SJSA1 (cell line): ENCODE measurements at regions not wholly inside any gene's neighbourhood (a gene's known extent, or its start where the extent isn't known, plus 50 kb on each side); places are given as distances from the start of the nearest gene placed in this dataset.
"Not testable (repeated sequence)": the region's sequence is repeated elsewhere in the genome, so short reads cannot be mapped to it uniquely, and the experiment has no call there.

Experiments used
- DNase-seq, 2 experiments: peaks; one replicate each; pipeline ENCODE4 v3.0.0-alpha.2; 2015 to 2020; ENCODE audit warnings: low spot score in 2 of 2, low read depth in 1 of 2
- H3K27ac ChIP-seq: fragments of 250-450 bp; sonication (Bioruptor Pico); 2 replicates; pipeline ENCODE4 v1.5.1; 2020; ENCODE audit warnings: mild to moderate bottlenecking, moderate library complexity
- H3K27me3 ChIP-seq: fragments of 250-450 bp; sonication (Bioruptor Pico); replicated peaks from 2 replicates; pipeline ENCODE4 v1.5.1; 2020; ENCODE audit warnings: mild to moderate bottlenecking, moderate library complexity
- H3K36me3 ChIP-seq: fragments of 250-450 bp; sonication (Bioruptor Pico); 2 replicates; pipeline ENCODE4 v1.5.1; 2020; ENCODE audit warnings: mild to moderate bottlenecking
- H3K4me1 ChIP-seq: fragments of 250-450 bp; sonication (Bioruptor Pico); replicated peaks from 2 replicates; pipeline ENCODE4 v1.6.1; 2021; ENCODE audit warnings: mild to moderate bottlenecking
- H3K4me3 ChIP-seq: fragments of 250-450 bp; sonication (Bioruptor Pico); 2 replicates; pipeline ENCODE4 v1.5.1; 2020; ENCODE audit warnings: mild to moderate bottlenecking
- H3K9me3 ChIP-seq: fragments of 250-450 bp; sonication (Bioruptor Pico); replicated peaks from 2 replicates; pipeline ENCODE4 v1.5.1; 2020; ENCODE audit warnings: mild to moderate bottlenecking

- Histone ChIP-seq H3K9me3 (no peaks in the 10 kb centered on the region), H3K36me3 (no peaks in the 10 kb centered on the region), H3K4me1 (no peaks in the 10 kb centered on the region), H3K4me3 (no peak overlapping the region), H3K27ac (no peak overlapping the region), H3K27me3 (no peaks in the 10 kb centered on the region)
- DNase-seq: no peak
These were observed 127.0 kb upstream of the CASK start for GRCh38 chrX:42050345-42050744.

GRCh38 chrX:42047886-42048285, 124.5 kb upstream of the CASK start:
- DNase-seq: no peak
- H3K4me3 ChIP-seq: no peak overlapping the region
- no peaks in the 10 kb centered on the region for H3K9me3 ChIP-seq
- no peaks in the 10 kb centered on the region for H3K36me3 ChIP-seq
- H3K27ac ChIP-seq: no peak overlapping the region
- H3K27me3 ChIP-seq: no peaks in the 10 kb centered on the region
- no peaks in the 10 kb centered on the region for H3K4me1 ChIP-seq

GRCh38 chrX:42028109-42028508, 104.8 kb upstream of the CASK start:
- H3K9me3 ChIP-seq: no peaks in the 10 kb centered on the region
- no peaks in the 10 kb centered on the region for H3K4me1 ChIP-seq
- H3K27me3 ChIP-seq: no peaks in the 10 kb centered on the region
- DNase-seq: no peak
- no peaks in the 10 kb centered on the region for H3K36me3 ChIP-seq
- no peak overlapping the region for H3K4me3 ChIP-seq
- H3K27ac ChIP-seq: no peak overlapping the region

GRCh38 chrX:42027367-42028000, 104.1 kb upstream of the CASK start:
- H3K36me3 ChIP-seq: no peaks in the 10 kb centered on the region
- DNase-seq: no peak
- H3K4me1 ChIP-seq: no peaks in the 10 kb centered on the region
- H3K4me3 ChIP-seq: no peak overlapping the region
- no peaks in the 10 kb centered on the region for H3K9me3 ChIP-seq
- no peaks in the 10 kb centered on the region for H3K27me3 ChIP-seq
- H3K27ac ChIP-seq: no peak overlapping the region

- no peaks in the 10 kb centered on the region for H3K27me3 ChIP-seq
These were observed 102.5 kb upstream of the CASK start for GRCh38 chrX:42025861-42026260.

GRCh38 chrX:42023122-42023521, 99.8 kb upstream of the CASK start:
- no peaks in the 10 kb centered on the region for H3K27me3 ChIP-seq
- no peak overlapping the region for H3K4me3 ChIP-seq
- DNase-seq: no peak
- no peaks in the 10 kb centered on the region for H3K36me3 ChIP-seq
- no peaks in the 10 kb centered on the region for H3K9me3 ChIP-seq
- H3K4me1 ChIP-seq: no peaks in the 10 kb centered on the region
- no peak overlapping the region for H3K27ac ChIP-seq

More at GRCh38 chrX:42025861-42026260, 102.5 kb upstream of the CASK start:
- Histone ChIP-seq H3K36me3 (no peaks in the 10 kb centered on the region), H3K4me3 (no peak overlapping the region), H3K27ac (no peak overlapping the region), H3K4me1 (no peaks in the 10 kb centered on the region), H3K9me3 (no peaks in the 10 kb centered on the region)
- DNase-seq: no peak

- Histone ChIP-seq H3K4me1 (no peaks in the 10 kb centered on the region), H3K36me3 (no peaks in the 10 kb centered on the region), H3K27me3 (no peaks in the 10 kb centered on the region), H3K27ac (no peak overlapping the region), H3K9me3 (no peaks in the 10 kb centered on the region), H3K4me3 (no peak overlapping the region)
- no peak for DNase-seq
These were observed 98.8 kb upstream of the CASK start for GRCh38 chrX:42022158-42022557.

GRCh38 chrX:42021058-42021457, 97.7 kb upstream of the CASK start:
- no peaks in the 10 kb centered on the region for H3K36me3 ChIP-seq
- DNase-seq: no peak
- no peak overlapping the region for H3K4me3 ChIP-seq
- H3K4me1 ChIP-seq: no peaks in the 10 kb centered on the region
- no peaks in the 10 kb centered on the region for H3K27me3 ChIP-seq
- H3K27ac ChIP-seq: no peak overlapping the region
- no peaks in the 10 kb centered on the region for H3K9me3 ChIP-seq

GRCh38 chrX:42020225-42020624, 96.9 kb upstream of the CASK start:
- no peak for DNase-seq
- Histone ChIP-seq H3K27me3 (no peaks in the 10 kb centered on the region), H3K4me1 (no peaks in the 10 kb centered on the region), H3K9me3 (no peaks in the 10 kb centered on the region), H3K27ac (no peak overlapping the region), H3K36me3 (no peaks in the 10 kb centered on the region), H3K4me3 (no peak overlapping the region)

GRCh38 chrX:42017971-42018370, 94.6 kb upstream of the CASK start:
- Histone ChIP-seq H3K27ac (no peak overlapping the region), H3K36me3 (no peaks in the 10 kb centered on the region), H3K4me1 (no peaks in the 10 kb centered on the region), H3K27me3 (no peaks in the 10 kb centered on the region), H3K9me3 (no peaks in the 10 kb centered on the region), H3K4me3 (no peak overlapping the region)
- DNase-seq: no peak

- H3K27me3 ChIP-seq: no peaks in the 10 kb centered on the region
- DNase-seq: no peak
These were observed 77.5 kb upstream of the CASK start for GRCh38 chrX:42000836-42001235.

GRCh38 chrX:41984628-41985027, 61.3 kb upstream of the CASK start:
- Histone ChIP-seq H3K36me3 (no peaks in the 10 kb centered on the region), H3K4me3 (no peak overlapping the region), H3K27ac (no peak overlapping the region), H3K4me1 (no peaks in the 10 kb centered on the region), H3K27me3 (no peaks in the 10 kb centered on the region), H3K9me3 (no peaks in the 10 kb centered on the region)
- DNase-seq: no peak

More at GRCh38 chrX:42000836-42001235, 77.5 kb upstream of the CASK start:
- Histone ChIP-seq H3K27ac (no peak overlapping the region), H3K36me3 (no peaks in the 10 kb centered on the region), H3K4me3 (no peak overlapping the region), H3K4me1 (no peaks in the 10 kb centered on the region), H3K9me3 (no peaks in the 10 kb centered on the region)

GRCh38 chrX:41982953-41983352, 59.6 kb upstream of the CASK start:
- no peak overlapping the region for H3K4me3 ChIP-seq
- H3K9me3 ChIP-seq: no peaks in the 10 kb centered on the region
- no peak for DNase-seq
- no peaks in the 10 kb centered on the region for H3K4me1 ChIP-seq
- no peaks in the 10 kb centered on the region for H3K36me3 ChIP-seq
- H3K27me3 ChIP-seq: no peaks in the 10 kb centered on the region
- no peak overlapping the region for H3K27ac ChIP-seq

- no peaks in the 10 kb centered on the region for H3K9me3 ChIP-seq
- H3K4me1 ChIP-seq: no peaks in the 10 kb centered on the region
- H3K4me3 ChIP-seq: no peak overlapping the region
- H3K27me3 ChIP-seq: no peaks in the 10 kb centered on the region
- no peak for DNase-seq
- no peak overlapping the region for H3K27ac ChIP-seq
- H3K36me3 ChIP-seq: no peaks in the 10 kb centered on the region
These were observed 58.2 kb upstream of the CASK start for GRCh38 chrX:41981481-41982013.

GRCh38 chrX:41974677-41975076, 51.3 kb upstream of the CASK start:
- not testable (repeated sequence) for DNase-seq, H3K4me3 ChIP-seq, H3K4me1 ChIP-seq, H3K9me3 ChIP-seq, H3K36me3 ChIP-seq, H3K27ac ChIP-seq, H3K27me3 ChIP-seq
